ENCODE measurements at regions not wholly inside any gene's neighbourhood (a gene's known extent, or its start where the extent isn't known, plus 50 kb on each side); places are given as distances from the start of the nearest gene placed in this dataset. TPM values are rescaled to one million over a fixed set of nuclear protein-coding genes. Genes with fewer than 3 reads are reported as not detected.

DNA sequence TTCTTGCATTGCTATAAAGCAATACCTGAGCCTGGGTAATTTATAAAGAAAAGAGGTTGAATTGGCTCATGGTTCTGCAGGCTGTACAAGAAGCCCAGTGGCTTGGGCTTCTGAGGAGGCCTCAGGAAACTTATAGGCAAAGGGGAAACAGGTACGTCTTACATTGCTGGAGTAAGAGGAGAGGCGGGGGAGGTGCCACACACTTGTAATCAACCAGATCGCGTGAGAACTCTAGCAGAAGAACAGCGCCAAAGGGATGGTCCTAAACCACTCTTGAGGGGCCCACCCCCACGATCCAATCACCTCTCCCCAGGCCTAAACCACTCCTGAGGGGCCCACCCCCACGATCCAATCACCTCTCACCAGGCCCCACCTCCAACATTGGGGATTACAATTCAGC is 50.6 kb upstream of the SHOX start:
- no peak for DNase-seq (ENCODE audit: low read depth)
- no peak overlapping the region for H3K4me3 ChIP-seq (ENCODE audit: low read depth, low read length)
- TF ChIP-seq, protein P1, sequence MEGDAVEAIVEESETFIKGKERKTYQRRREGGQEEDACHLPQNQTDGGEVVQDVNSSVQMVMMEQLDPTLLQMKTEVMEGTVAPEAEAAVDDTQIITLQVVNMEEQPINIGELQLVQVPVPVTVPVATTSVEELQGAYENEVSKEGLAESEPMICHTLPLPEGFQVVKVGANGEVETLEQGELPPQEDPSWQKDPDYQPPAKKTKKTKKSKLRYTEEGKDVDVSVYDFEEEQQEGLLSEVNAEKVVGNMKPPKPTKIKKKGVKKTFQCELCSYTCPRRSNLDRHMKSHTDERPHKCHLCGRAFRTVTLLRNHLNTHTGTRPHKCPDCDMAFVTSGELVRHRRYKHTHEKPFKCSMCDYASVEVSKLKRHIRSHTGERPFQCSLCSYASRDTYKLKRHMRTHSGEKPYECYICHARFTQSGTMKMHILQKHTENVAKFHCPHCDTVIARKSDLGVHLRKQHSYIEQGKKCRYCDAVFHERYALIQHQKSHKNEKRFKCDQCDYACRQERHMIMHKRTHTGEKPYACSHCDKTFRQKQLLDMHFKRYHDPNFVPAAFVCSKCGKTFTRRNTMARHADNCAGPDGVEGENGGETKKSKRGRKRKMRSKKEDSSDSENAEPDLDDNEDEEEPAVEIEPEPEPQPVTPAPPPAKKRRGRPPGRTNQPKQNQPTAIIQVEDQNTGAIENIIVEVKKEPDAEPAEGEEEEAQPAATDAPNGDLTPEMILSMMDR (IDR thresholded peaks at IDR 0.05; ENCODE audit: insufficient read depth, low read depth, low read length): no peak

Small RNA genes lying in the stretch of these regions (small RNA-seq; reads per million reads assigned to genes)
- gene KRT18P53: not detected
